ENCODE measurements at regions not wholly inside any gene's neighbourhood (a gene's known extent, or its start where the extent isn't known, plus 50 kb on each side); places are given as distances from the start of the nearest gene placed in this dataset.

DNA sequence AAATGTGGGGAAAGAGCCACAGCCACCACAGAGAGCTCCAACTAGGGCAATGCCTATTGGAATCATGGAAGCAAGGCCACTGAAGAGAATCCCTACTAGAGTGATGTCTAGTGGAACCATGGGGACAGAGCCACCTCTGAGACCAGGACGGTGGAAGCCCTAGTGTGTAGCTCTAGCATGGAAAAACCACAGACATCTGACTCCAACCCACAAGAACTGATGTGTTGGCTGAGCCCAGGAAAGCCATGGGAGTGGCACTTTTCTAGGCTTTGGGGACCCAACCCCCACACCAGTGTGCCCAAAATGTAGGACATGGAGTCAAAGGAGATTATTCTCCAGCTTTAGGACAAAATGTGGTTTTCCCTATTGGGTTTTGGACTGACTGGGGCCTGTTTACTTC lies 721.9 kb downstream of the BRINP1 start:
- TF ChIP-seq CTCF (IDR thresholded peaks at IDR 0.05) (no peak), POLR2AphosphoS5 (IDR thresholded peaks at IDR 0.05) (no peak), POLR2A (IDR thresholded peaks at IDR 0.05) (no peak)
